Vagina (tissue), 2 donors: ENCODE measurements at regions not wholly inside any gene's neighbourhood (a gene's known extent, or its start where the extent isn't known, plus 50 kb on each side); places are given as distances from the start of the nearest gene placed in this dataset.

Experiments used
- CTCF ChIP-seq, 3 experiments: fragments of 450-650 bp in 2 of 3; fragments of 200-600 bp in 1 of 3; sonication (generic) in 1 of 3; IDR thresholded peaks; one replicate each; pipeline ENCODE4 v1.5.1; 2017 to 2019; ENCODE audit warnings: antibody characterized with exemption in 3 of 3, mild to moderate bottlenecking in 2 of 3, moderate library complexity in 2 of 3
- POLR2A ChIP-seq, 2 donors: fragments of 450-650 bp; IDR thresholded peaks; one replicate each; pipeline ENCODE4 v1.6.1; 2017; ENCODE audit warnings: antibody characterized with exemption in 2 of 2, mild to moderate bottlenecking in 2 of 2, moderate library complexity in 2 of 2
- POLR2AphosphoS5 ChIP-seq, 2 donors: sonication (generic); formaldehyde crosslinking; IDR thresholded peaks; one replicate each; pipeline ENCODE4 v1.9.0; 2017; ENCODE audit warnings: antibody characterized with exemption in 2 of 2, mild to moderate bottlenecking in 2 of 2, low read depth in 1 of 2; ENCODE audit not compliant: insufficient read depth in 1 of 2

- no peak for TF ChIP-seq POLR2A (IDR thresholded peaks at IDR 0.05)
- no peak for TF ChIP-seq CTCF (IDR thresholded peaks at IDR 0.05)
- TF ChIP-seq POLR2AphosphoS5 (IDR thresholded peaks at IDR 0.05; ENCODE audit: insufficient read depth in 1 of 2, low read depth in 1 of 2) = no peak
Observed at GRCh38 chr6:47159763-47160162, 117.6 kb upstream of the ADGRF1 start.
